Skeletal muscle tissue (tissue), 3 donors: ENCODE measurements at regions not wholly inside any gene's neighbourhood (a gene's known extent, or its start where the extent isn't known, plus 50 kb on each side); places are given as distances from the start of the nearest gene placed in this dataset.
"Not testable (repeated sequence)": the region's sequence is repeated elsewhere in the genome, so short reads cannot be mapped to it uniquely, and the experiment has no call there.

Experiments used
- H3K27ac ChIP-seq: one replicate; pipeline ENCODE4 v1.7.0; 2013; ENCODE audit warnings: mild to moderate bottlenecking, low read depth, low read length, inconsistent platforms
- H3K27me3 ChIP-seq, 3 donors: one replicate each; pipeline ENCODE4 v1.7.0; 2013; ENCODE audit warnings: low read length in 3 of 3; ENCODE audit not compliant: control insufficient read depth in 3 of 3, insufficient read depth in 3 of 3
- H3K36me3 ChIP-seq, 3 donors: one replicate each; pipeline ENCODE4 v1.7.0; 2013; ENCODE audit warnings: low read length in 3 of 3; ENCODE audit not compliant: control insufficient read depth in 3 of 3, insufficient read depth in 3 of 3
- H3K4me1 ChIP-seq, 3 donors: one replicate each; pipeline ENCODE4 v1.7.0; 2013; ENCODE audit warnings: low read length in 3 of 3, mild to moderate bottlenecking in 3 of 3; ENCODE audit not compliant: control insufficient read depth in 3 of 3, insufficient read depth in 3 of 3
- H3K4me3 ChIP-seq, 3 donors: one replicate each; pipeline ENCODE4 v1.7.0; 2013; ENCODE audit warnings: low read length in 3 of 3
- H3K9ac ChIP-seq, 3 donors: one replicate each; pipeline ENCODE4 v1.7.0; 2013; ENCODE audit warnings: low read length in 3 of 3, mild to moderate bottlenecking in 3 of 3, moderate library complexity in 2 of 3, low read depth in 1 of 3
- H3K9me3 ChIP-seq, 3 donors: one replicate each; pipeline ENCODE4 v1.7.0; 2013; ENCODE audit warnings: low read length in 3 of 3; ENCODE audit not compliant: control insufficient read depth in 3 of 3
- donor health status: Osteomylitis.

- Histone ChIP-seq H3K27ac (no peak overlapping the region), H3K4me3 (no peak overlapping the region), H3K4me1 (peaks cover 0 to 3% (median 0%) of the 10 kb centered on the region in 3 donors), H3K9ac (no peak overlapping the region), H3K36me3 (no peaks in the 10 kb centered on the region), H3K27me3 (no peaks in the 10 kb centered on the region), H3K9me3 (no peaks in the 10 kb centered on the region)
Observed at GRCh38 chr6:148628251-148628650, 118.6 kb upstream of the UST start.

GRCh38 chr6:148629181-148629580, 117.6 kb upstream of the UST start:
- Histone ChIP-seq H3K4me1 (peaks cover 0 to 5% (median 2%) of the 10 kb centered on the region in 3 donors), H3K27me3 (no peaks in the 10 kb centered on the region), H3K4me3 (no peak overlapping the region), H3K9ac (no peak overlapping the region), H3K27ac (no peak overlapping the region), H3K36me3 (no peaks in the 10 kb centered on the region), H3K9me3 (no peaks in the 10 kb centered on the region)

- H3K4me3 ChIP-seq = no peak overlapping the region
- no peaks in the 10 kb centered on the region for H3K36me3 ChIP-seq
- no peak overlapping the region for H3K27ac ChIP-seq
- no peaks in the 10 kb centered on the region for H3K9me3 ChIP-seq
- H3K9ac ChIP-seq = no peak overlapping the region
- H3K27me3 ChIP-seq = no peaks in the 10 kb centered on the region
- H3K4me1 ChIP-seq = peaks cover 0 to 8% (median 3%) of the 10 kb centered on the region in 3 donors
Observed at GRCh38 chr6:148629592-148630465, 117.0 kb upstream of the UST start.

- Histone ChIP-seq H3K27me3 (no peaks in the 10 kb centered on the region), H3K27ac (peak overlapping the region; percentile 77), H3K9me3 (no peaks in the 10 kb centered on the region), H3K4me3 (no peak overlapping the region), H3K36me3 (no peaks in the 10 kb centered on the region), H3K4me1 (peaks cover 0 to 17% (median 6%) of the 10 kb centered on the region in 3 donors), H3K9ac (peak overlapping the region in 1 of 3 donors; percentile 32)
Observed at GRCh38 chr6:148635070-148635743, 111.6 kb upstream of the UST start.

- H3K9ac ChIP-seq, H3K4me1 ChIP-seq, H3K27ac ChIP-seq, H3K4me3 ChIP-seq, H3K36me3 ChIP-seq, H3K27me3 ChIP-seq, H3K9me3 ChIP-seq: not testable (repeated sequence)
Observed at GRCh38 chr6:148641836-148642235, 105.0 kb upstream of the UST start.

GRCh38 chr6:148643208-148643607, 103.6 kb upstream of the UST start:
- not testable (repeated sequence) for H3K27ac ChIP-seq, H3K4me3 ChIP-seq, H3K9me3 ChIP-seq, H3K4me1 ChIP-seq, H3K9ac ChIP-seq, H3K36me3 ChIP-seq, H3K27me3 ChIP-seq

GRCh38 chr6:148645049-148645448, 101.8 kb upstream of the UST start:
- H3K27me3 ChIP-seq, H3K9ac ChIP-seq, H3K36me3 ChIP-seq, H3K27ac ChIP-seq, H3K4me1 ChIP-seq, H3K9me3 ChIP-seq, H3K4me3 ChIP-seq: not testable (repeated sequence)

GRCh38 chr6:148648754-148649453, 97.9 kb upstream of the UST start:
- peaks cover 0 to 2% (median 0%) of the 10 kb centered on the region in 3 donors for H3K9me3 ChIP-seq
- H3K27me3 ChIP-seq = no peaks in the 10 kb centered on the region
- H3K9ac ChIP-seq = no peak overlapping the region
- H3K27ac ChIP-seq = no peak overlapping the region
- H3K36me3 ChIP-seq = no peaks in the 10 kb centered on the region
- no peak overlapping the region for H3K4me3 ChIP-seq
- no peaks in the 10 kb centered on the region for H3K4me1 ChIP-seq

GRCh38 chr6:148649454-148649963, 97.3 kb upstream of the UST start:
- Histone ChIP-seq H3K9me3 (peaks cover 0 to 2% (median 0%) of the 10 kb centered on the region in 3 donors), H3K36me3 (no peaks in the 10 kb centered on the region), H3K27me3 (no peaks in the 10 kb centered on the region), H3K27ac (no peak overlapping the region), H3K9ac (no peak overlapping the region), H3K4me1 (no peaks in the 10 kb centered on the region), H3K4me3 (no peak overlapping the region)
